OCI-LY7 (cell line): ENCODE measurements at regions not wholly inside any gene's neighbourhood (a gene's known extent, or its start where the extent isn't known, plus 50 kb on each side); places are given as distances from the start of the nearest gene placed in this dataset.

Source experiments
- CTCF ChIP-seq: fragments of 200-600 bp; sonication (generic); conservative IDR thresholded peaks from 2 replicates; pipeline ENCODE4 v1.5.1; 2014; ENCODE audit warnings: mild to moderate bottlenecking, antibody characterized with exemption, low read length, moderate library complexity, mixed read lengths
- EZH2phosphoT487 ChIP-seq: fragments of 200-600 bp; sonication (generic); IDR thresholded peaks from 2 replicates; pipeline ENCODE4 v1.6.1; 2018; ENCODE audit warnings: low read depth, borderline replicate concordance, mild to moderate bottlenecking, mixed run types, antibody characterized with exemption, low read length, moderate library complexity, mixed read lengths

GRCh38 chr14:30317729-30318128 lies 241.2 kb upstream of the G2E3 start:
- TF ChIP-seq CTCF (no peak), EZH2phosphoT487 (no peak)
